WERI-Rb-1 (cell line): ENCODE measurements at regions not wholly inside any gene's neighbourhood (a gene's known extent, or its start where the extent isn't known, plus 50 kb on each side); places are given as distances from the start of the nearest gene placed in this dataset.

ENCODE experiments used
- DNase-seq: peaks from one replicate; pipeline ENCODE4 v3.0.0-alpha.2; 2020
- H3K27ac ChIP-seq: fragments of 250-450 bp; sonication (Bioruptor Pico); 2 replicates; pipeline ENCODE4 v1.5.1; 2020; ENCODE audit warnings: mild to moderate bottlenecking, moderate library complexity
- H3K27me3 ChIP-seq: fragments of 250-450 bp; sonication (Bioruptor Pico); 2 replicates; pipeline ENCODE4 v1.5.1; 2021; ENCODE audit warnings: mild to moderate bottlenecking, low read depth, moderate library complexity; ENCODE audit not compliant: insufficient read depth, severe bottlenecking
- H3K36me3 ChIP-seq: fragments of 250-450 bp; sonication (Bioruptor Pico); 2 replicates; pipeline ENCODE4 v1.5.1; 2020; ENCODE audit warnings: mild to moderate bottlenecking, moderate library complexity
- H3K4me3 ChIP-seq: 2 replicates; pipeline ENCODE4 v1.5.1; 2011; ENCODE audit warnings: low read depth, mild to moderate bottlenecking, control low read depth, low read length
- H3K9me3 ChIP-seq: fragments of 250-450 bp; sonication (Bioruptor Pico); 2 replicates; pipeline ENCODE4 v1.5.1; 2021; ENCODE audit warnings: mild to moderate bottlenecking, moderate library complexity; ENCODE audit not compliant: severe bottlenecking
- CTCF ChIP-seq: IDR thresholded peaks from 2 replicates; pipeline ENCODE4 v1.5.1; 2011; ENCODE audit warnings: low read depth, mild to moderate bottlenecking, control low read depth, inconsistent platforms, low read length

GRCh38 chr17:5873781-5874180, 196.4 kb upstream of the WSCD1 start:
- no peak for DNase-seq
- Histone ChIP-seq H3K27me3 (no peaks in the 10 kb centered on the region), H3K4me3 (no peak overlapping the region), H3K36me3 (no peaks in the 10 kb centered on the region), H3K27ac (no peak overlapping the region), H3K9me3 (no peaks in the 10 kb centered on the region)
- no peak for TF ChIP-seq CTCF

GRCh38 chr17:5874486-5874885, 195.7 kb upstream of the WSCD1 start:
- no peak for DNase-seq
- no peak overlapping the region for H3K4me3 ChIP-seq
- H3K27ac ChIP-seq: no peak overlapping the region
- no peaks in the 10 kb centered on the region for H3K27me3 ChIP-seq
- TF ChIP-seq CTCF: no peak
- no peaks in the 10 kb centered on the region for H3K9me3 ChIP-seq
- H3K36me3 ChIP-seq: no peaks in the 10 kb centered on the region

GRCh38 chr17:5877366-5877765, 192.8 kb upstream of the WSCD1 start:
- Histone ChIP-seq H3K27ac (no peak overlapping the region), H3K9me3 (no peaks in the 10 kb centered on the region), H3K27me3 (no peaks in the 10 kb centered on the region), H3K36me3 (no peaks in the 10 kb centered on the region), H3K4me3 (no peak overlapping the region)
- TF ChIP-seq CTCF: no peak
- no peak for DNase-seq

DNA sequence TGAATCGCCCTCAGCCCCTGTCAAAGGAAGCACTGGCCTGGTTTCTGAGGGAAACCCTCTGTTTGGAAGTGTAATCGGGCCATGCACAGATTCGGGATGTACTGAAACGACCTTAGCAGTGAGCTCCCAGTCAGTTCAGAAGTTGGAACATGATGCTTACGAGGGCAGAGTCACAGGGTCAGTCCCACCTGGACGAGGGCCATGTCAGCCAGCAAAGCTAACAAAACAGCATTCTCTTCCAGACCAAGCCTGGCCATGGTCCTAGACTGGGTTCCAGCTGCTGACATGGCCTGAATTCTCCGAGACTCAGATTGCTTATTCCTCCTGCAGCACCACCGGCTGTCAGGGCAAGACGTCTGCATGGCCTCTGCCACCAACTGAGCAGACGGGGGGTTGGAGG, 192.2 kb upstream of the WSCD1 start:
- Histone ChIP-seq H3K36me3 (no peaks in the 10 kb centered on the region), H3K27me3 (no peaks in the 10 kb centered on the region), H3K27ac (no peak overlapping the region), H3K9me3 (no peaks in the 10 kb centered on the region), H3K4me3 (no peak overlapping the region)
- no peak for TF ChIP-seq CTCF
- no peak for DNase-seq

DNA sequence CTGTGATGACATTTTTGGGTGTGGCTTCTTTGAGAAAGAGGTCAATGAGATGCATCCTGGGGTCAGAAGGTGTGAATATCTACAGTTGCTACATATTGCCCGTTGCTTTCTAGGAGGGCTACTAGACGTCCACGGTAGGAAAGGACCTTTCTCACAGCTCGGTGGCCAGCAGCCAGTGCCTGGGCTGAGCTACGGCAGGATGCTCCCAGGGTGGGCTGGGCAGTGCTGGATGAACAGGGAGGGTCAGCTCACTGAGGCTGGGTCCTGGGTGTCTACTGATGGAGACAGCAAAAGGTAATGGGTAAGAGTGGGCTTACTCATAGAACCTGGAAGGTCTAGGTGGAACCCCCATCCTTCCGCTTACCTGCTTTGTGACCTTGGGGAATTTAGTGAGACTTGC, 188.3 kb upstream of the WSCD1 start:
- H3K4me3 ChIP-seq: no peak overlapping the region
- DNase-seq: no peak
- H3K36me3 ChIP-seq: no peaks in the 10 kb centered on the region
- H3K27me3 ChIP-seq: no peaks in the 10 kb centered on the region
- H3K27ac ChIP-seq: no peak overlapping the region
- TF ChIP-seq CTCF: no peak
- H3K9me3 ChIP-seq: no peaks in the 10 kb centered on the region

DNA sequence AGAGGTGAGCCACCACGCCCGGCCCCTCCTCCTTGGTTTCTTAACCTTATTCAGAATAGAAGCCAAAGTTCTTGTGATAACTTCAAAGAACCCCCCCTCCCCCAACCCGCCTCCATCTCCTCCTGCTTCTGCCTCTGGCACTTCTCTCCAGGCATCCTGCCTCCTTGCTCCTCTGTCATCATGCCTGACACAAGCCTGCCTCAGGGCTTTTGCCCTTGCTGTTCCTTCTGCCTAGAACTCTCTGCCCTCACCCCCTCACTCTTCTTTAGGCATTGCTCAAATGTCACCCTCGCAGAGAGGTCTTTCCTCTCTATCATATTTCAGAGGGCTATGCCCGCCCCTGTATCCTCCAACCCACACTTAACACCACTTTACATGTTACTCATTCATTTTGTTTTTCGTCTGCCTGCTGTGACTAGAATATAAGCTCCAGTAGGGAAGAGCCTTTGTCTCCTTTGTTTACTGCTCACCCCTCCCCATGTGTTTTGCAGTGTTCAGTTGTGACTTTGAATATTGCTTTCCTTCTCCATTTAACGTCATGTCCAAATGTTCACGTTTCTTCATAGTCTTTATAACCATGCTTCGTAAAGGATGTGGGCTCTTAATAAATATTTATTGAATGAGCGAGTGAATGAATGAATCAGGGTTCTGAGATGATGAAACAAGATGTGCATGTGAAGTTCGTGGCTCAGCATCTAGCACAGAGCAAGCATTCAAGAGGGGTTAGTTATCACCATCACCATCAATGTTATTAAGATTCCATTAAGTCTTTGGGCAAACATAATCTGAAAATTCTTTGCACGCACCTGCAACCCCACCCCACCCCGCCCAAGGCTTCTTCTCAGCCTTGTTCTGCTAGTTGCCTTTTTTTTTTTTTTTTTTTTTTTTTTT, 186.2 kb upstream of the WSCD1 start:
- no peaks in the 10 kb centered on the region for H3K9me3 ChIP-seq
- DNase-seq: no peak
- no peak for TF ChIP-seq CTCF
- H3K27ac ChIP-seq: no peak overlapping the region
- no peaks in the 10 kb centered on the region for H3K36me3 ChIP-seq
- no peak overlapping the region for H3K4me3 ChIP-seq
- no peaks in the 10 kb centered on the region for H3K27me3 ChIP-seq
